ENCODE measurements at regions not wholly inside any gene's neighbourhood (a gene's known extent, or its start where the extent isn't known, plus 50 kb on each side); places are given as distances from the start of the nearest gene placed in this dataset.

- Histone ChIP-seq H3K4me1 (ENCODE audit: insufficient read depth, low read length) (no peaks in the 10 kb centered on the region), H3K27me3 (ENCODE audit: insufficient read depth, low read length) (no peaks in the 10 kb centered on the region), H2AFZ (ENCODE audit: low read depth, low read length) (no peak overlapping the region), H3K4me3 (ENCODE audit: insufficient read depth, low read depth, low read length) (no peak overlapping the region), H4K20me1 (ENCODE audit: insufficient read depth, low read length) (no peaks in the 10 kb centered on the region), H3K27ac (ENCODE audit: low read depth, low read length) (no peak overlapping the region), H3K9me3 (ENCODE audit: insufficient read depth, low read depth, low read length) (no peaks in the 10 kb centered on the region), H3K79me2 (ENCODE audit: insufficient read depth, low read length) (no peaks in the 10 kb centered on the region), H3K9ac (ENCODE audit: low read length) (no peak overlapping the region), H3K4me2 (ENCODE audit: low read length) (no peak overlapping the region), H3K36me3 (ENCODE audit: insufficient read depth, low read length) (no peaks in the 10 kb centered on the region)
- Mint-ChIP-seq H3K4me1 (ENCODE audit: low read depth, unreplicated experiment) (peaks cover 3% of the 10 kb centered on the region), H3K27ac (ENCODE audit: unreplicated experiment) (no peak overlapping the region), H3K27me3 (ENCODE audit: low read depth, unreplicated experiment) (peaks cover 8% of the 10 kb centered on the region), H3K4me3 (ENCODE audit: unreplicated experiment) (no peak overlapping the region), H3K9me3 (ENCODE audit: unreplicated experiment) (no peaks in the 10 kb centered on the region), H3K36me3 (ENCODE audit: low read depth, unreplicated experiment) (no peaks in the 10 kb centered on the region)
- no peak for FAIRE-seq
- TF ChIP-seq CTCF (IDR thresholded peaks at IDR 0.05; ENCODE audit: insufficient read depth, low read depth, low read length) (no peak), EZH2 (IDR thresholded peaks at IDR 0.05; ENCODE audit: insufficient read depth, low read length) (no peak)
- no peak for DNase-seq (ENCODE audit: low read depth)
These were observed 271.8 kb downstream of the QKI start for GRCh38 chr6:163686301-163686700.

- Mint-ChIP-seq H3K36me3 (ENCODE audit: low read depth, unreplicated experiment) (no peaks in the 10 kb centered on the region), H3K4me1 (ENCODE audit: low read depth, unreplicated experiment) (no peaks in the 10 kb centered on the region), H3K9me3 (ENCODE audit: unreplicated experiment) (no peaks in the 10 kb centered on the region), H3K27ac (ENCODE audit: unreplicated experiment) (no peak overlapping the region), H3K4me3 (ENCODE audit: unreplicated experiment) (no peak overlapping the region), H3K27me3 (ENCODE audit: low read depth, unreplicated experiment) (peaks cover 9% of the 10 kb centered on the region)
- no peaks in the 10 kb centered on the region for H3K4me1 ChIP-seq (ENCODE audit: insufficient read depth, low read length)
- H3K27ac ChIP-seq (ENCODE audit: low read depth, low read length): no peak overlapping the region
- no peaks in the 10 kb centered on the region for H4K20me1 ChIP-seq (ENCODE audit: insufficient read depth, low read length)
- no peak overlapping the region for H3K9ac ChIP-seq (ENCODE audit: low read length)
- no peak for TF ChIP-seq CTCF (IDR thresholded peaks at IDR 0.05; ENCODE audit: insufficient read depth, low read depth, low read length)
- no peak for TF ChIP-seq EZH2 (IDR thresholded peaks at IDR 0.05; ENCODE audit: insufficient read depth, low read length)
- DNase-seq (ENCODE audit: low read depth) (no peak), FAIRE-seq (no peak)
- no peaks in the 10 kb centered on the region for H3K27me3 ChIP-seq (ENCODE audit: insufficient read depth, low read length)
- no peaks in the 10 kb centered on the region for H3K36me3 ChIP-seq (ENCODE audit: insufficient read depth, low read length)
- H3K4me2 ChIP-seq (ENCODE audit: low read length): no peak overlapping the region
- no peaks in the 10 kb centered on the region for H3K79me2 ChIP-seq (ENCODE audit: insufficient read depth, low read length)
- no peak overlapping the region for H2AFZ ChIP-seq (ENCODE audit: low read depth, low read length)
- H3K4me3 ChIP-seq (ENCODE audit: insufficient read depth, low read depth, low read length): no peak overlapping the region
- H3K9me3 ChIP-seq (ENCODE audit: insufficient read depth, low read depth, low read length): no peaks in the 10 kb centered on the region
These were observed 268.6 kb downstream of the QKI start for GRCh38 chr6:163683105-163683622.

- Histone ChIP-seq H3K4me1 (ENCODE audit: insufficient read depth, low read length) (no peaks in the 10 kb centered on the region), H3K9me3 (ENCODE audit: insufficient read depth, low read depth, low read length) (no peaks in the 10 kb centered on the region), H3K4me2 (ENCODE audit: low read length) (no peak overlapping the region), H2AFZ (ENCODE audit: low read depth, low read length) (no peak overlapping the region), H3K4me3 (ENCODE audit: insufficient read depth, low read depth, low read length) (no peak overlapping the region), H3K9ac (ENCODE audit: low read length) (no peak overlapping the region), H3K27ac (ENCODE audit: low read depth, low read length) (no peak overlapping the region), H3K27me3 (ENCODE audit: insufficient read depth, low read length) (no peaks in the 10 kb centered on the region), H4K20me1 (ENCODE audit: insufficient read depth, low read length) (no peaks in the 10 kb centered on the region), H3K79me2 (ENCODE audit: insufficient read depth, low read length) (no peaks in the 10 kb centered on the region), H3K36me3 (ENCODE audit: insufficient read depth, low read length) (no peaks in the 10 kb centered on the region)
- peaks cover 2% of the 10 kb centered on the region for H3K9me3 Mint-ChIP-seq (ENCODE audit: unreplicated experiment)
- no peak overlapping the region for H3K4me3 Mint-ChIP-seq (ENCODE audit: unreplicated experiment)
- H3K27me3 Mint-ChIP-seq (ENCODE audit: low read depth, unreplicated experiment): peaks cover 5% of the 10 kb centered on the region
- FAIRE-seq (no peak), DNase-seq (ENCODE audit: low read depth) (peak; percentile 71)
- no peak overlapping the region for H3K27ac Mint-ChIP-seq (ENCODE audit: unreplicated experiment)
- TF ChIP-seq EZH2 (IDR thresholded peaks at IDR 0.05; ENCODE audit: insufficient read depth, low read length) (no peak), CTCF (IDR thresholded peaks at IDR 0.05; ENCODE audit: insufficient read depth, low read depth, low read length) (no peak)
- H3K4me1 Mint-ChIP-seq (ENCODE audit: low read depth, unreplicated experiment): no peaks in the 10 kb centered on the region
- no peaks in the 10 kb centered on the region for H3K36me3 Mint-ChIP-seq (ENCODE audit: low read depth, unreplicated experiment)
These were observed 265.2 kb downstream of the QKI start for GRCh38 chr6:163679753-163680152.
